ENCODE measurements at regions not wholly inside any gene's neighbourhood (a gene's known extent, or its start where the extent isn't known, plus 50 kb on each side); places are given as distances from the start of the nearest gene placed in this dataset.

DNA sequence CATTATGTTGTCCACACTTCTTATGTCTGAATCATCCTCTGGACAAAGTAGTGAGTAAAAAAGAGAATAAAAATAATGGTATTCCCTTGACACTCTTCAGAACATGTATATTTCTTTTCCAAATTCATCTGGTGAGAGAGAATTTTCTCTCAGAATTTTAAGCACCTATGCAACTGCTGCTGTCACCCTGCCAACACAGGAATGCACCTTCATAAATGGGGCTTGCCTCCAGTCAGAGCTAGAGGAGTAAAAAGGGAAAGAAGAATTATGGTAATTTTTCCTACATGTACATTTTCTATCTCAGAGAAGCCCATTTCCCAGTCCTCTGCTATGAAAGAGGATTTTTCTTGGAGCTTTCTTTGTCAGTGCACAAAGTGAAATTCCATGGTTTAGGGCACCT lies 92.2 kb upstream of the ALCAM start:
- no peaks in the 10 kb centered on the region for H3K36me3 ChIP-seq
- H3K4me3 ChIP-seq, result no peak overlapping the region
- peaks cover 0 to 19% (median 0%) of the 10 kb centered on the region in 3 donors for H3K4me1 ChIP-seq
- peaks cover 0 to 4% (median 0%) of the 10 kb centered on the region in 4 donors for H3K27me3 ChIP-seq
- intact Hi-C loops (cut with DNase I), result no loop called here
- H3K27ac ChIP-seq, result no peak overlapping the region
- no peak for DNase-seq
- no peak for TF ChIP-seq POLR2A (IDR thresholded peaks at IDR 0.05)
- no peaks in the 10 kb centered on the region for H3K9me3 ChIP-seq

DNA sequence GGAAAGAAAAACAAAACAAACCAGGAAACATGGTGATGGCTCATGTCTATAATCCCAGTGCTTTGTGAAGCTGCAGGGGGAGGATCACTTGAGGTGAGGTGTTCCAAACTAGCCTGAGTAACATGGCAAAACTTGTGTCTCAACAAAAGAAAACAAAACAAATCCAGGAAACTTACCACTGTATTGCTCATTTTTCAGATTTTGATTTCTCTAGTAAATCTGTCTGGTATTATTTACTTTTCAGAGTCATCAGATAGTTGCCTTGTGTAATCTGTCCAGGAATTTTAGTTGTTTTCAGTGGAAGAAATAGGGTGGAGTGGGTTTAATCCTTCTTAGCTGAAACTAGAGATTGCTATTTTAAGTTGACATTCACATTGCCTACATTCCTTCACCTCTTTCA lies 91.8 kb upstream of the ALCAM start:
- Histone ChIP-seq H3K4me3 (no peak overlapping the region), H3K9me3 (no peaks in the 10 kb centered on the region), H3K4me1 (peaks cover 0 to 19% (median 0%) of the 10 kb centered on the region in 3 donors), H3K27ac (no peak overlapping the region), H3K27me3 (peaks cover 0 to 7% (median 0%) of the 10 kb centered on the region in 4 donors), H3K36me3 (no peaks in the 10 kb centered on the region)
- TF ChIP-seq POLR2A (IDR thresholded peaks at IDR 0.05), result no peak
- TF ChIP-seq CTCF (IDR thresholded peaks at IDR 0.05), result no peak
- no peak for DNase-seq
- intact Hi-C loops (cut with DNase I), result no loop called here

DNA sequence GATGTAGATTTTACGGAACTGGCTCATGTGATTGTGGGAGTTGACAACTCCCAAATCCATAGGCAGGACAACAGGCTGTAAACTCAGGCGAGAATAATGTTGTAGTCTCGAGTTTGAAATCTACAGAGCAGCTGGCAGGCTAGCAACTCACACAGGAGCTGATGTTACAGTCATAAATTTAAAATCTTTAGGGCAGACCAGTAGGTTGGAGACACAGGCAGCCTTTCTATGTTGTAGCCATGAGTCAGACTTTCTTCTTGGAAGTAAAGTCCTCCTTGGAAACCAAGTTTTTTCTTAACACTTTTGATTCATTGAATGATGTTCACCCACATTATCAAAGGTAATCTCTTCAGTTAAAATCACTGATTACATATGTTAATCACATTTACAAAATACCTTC lies 89.1 kb upstream of the ALCAM start:
- Histone ChIP-seq H3K4me3 (no peak overlapping the region), H3K27me3 (peaks cover 0 to 15% (median 0%) of the 10 kb centered on the region in 4 donors), H3K36me3 (no peaks in the 10 kb centered on the region), H3K4me1 (peaks cover 0 to 19% (median 0%) of the 10 kb centered on the region in 3 donors), H3K27ac (no peak overlapping the region), H3K9me3 (no peaks in the 10 kb centered on the region)
- 65 to 78% methylated on average over 3 of the region's 3 CpGs for WGBS, 2 donors
- TF ChIP-seq CTCF (IDR thresholded peaks at IDR 0.05), result no peak
- no peak for TF ChIP-seq POLR2A (IDR thresholded peaks at IDR 0.05)
- intact Hi-C loops (cut with DNase I), result no loop called here
- DNase-seq, result no peak

DNA sequence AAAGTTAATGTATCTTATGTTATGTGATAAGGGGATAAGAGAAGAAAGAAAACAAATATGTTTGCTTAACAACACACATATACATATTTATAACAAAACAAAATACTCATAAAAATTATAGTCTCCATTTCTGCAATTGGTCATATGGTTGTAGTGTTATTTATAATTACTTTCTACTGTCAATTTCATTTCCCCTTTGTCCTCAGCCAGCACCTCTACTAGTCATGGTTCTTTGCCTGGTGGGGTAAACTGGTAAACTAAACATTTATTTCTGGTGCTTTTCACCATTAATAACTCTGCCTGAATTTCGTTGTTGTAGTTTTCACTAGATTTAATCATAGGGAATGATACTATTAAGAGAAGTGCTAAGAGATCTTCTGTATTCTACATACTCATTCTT lies 88.0 kb upstream of the ALCAM start:
- 55 to 67% methylated on average over 1 of the region's 1 CpG for WGBS, 2 donors
- intact Hi-C loops (cut with DNase I), result no loop called here
- H3K36me3 ChIP-seq, result no peaks in the 10 kb centered on the region
- no peak overlapping the region for H3K4me3 ChIP-seq
- DNase-seq, result no peak
- H3K4me1 ChIP-seq, result peaks cover 0 to 19% (median 0%) of the 10 kb centered on the region in 3 donors
- no peaks in the 10 kb centered on the region for H3K9me3 ChIP-seq
- no peak overlapping the region for H3K27ac ChIP-seq
- TF ChIP-seq CTCF (IDR thresholded peaks at IDR 0.05) (no peak), POLR2A (IDR thresholded peaks at IDR 0.05) (no peak)
- peaks cover 0 to 19% (median 0%) of the 10 kb centered on the region in 4 donors for H3K27me3 ChIP-seq

DNA sequence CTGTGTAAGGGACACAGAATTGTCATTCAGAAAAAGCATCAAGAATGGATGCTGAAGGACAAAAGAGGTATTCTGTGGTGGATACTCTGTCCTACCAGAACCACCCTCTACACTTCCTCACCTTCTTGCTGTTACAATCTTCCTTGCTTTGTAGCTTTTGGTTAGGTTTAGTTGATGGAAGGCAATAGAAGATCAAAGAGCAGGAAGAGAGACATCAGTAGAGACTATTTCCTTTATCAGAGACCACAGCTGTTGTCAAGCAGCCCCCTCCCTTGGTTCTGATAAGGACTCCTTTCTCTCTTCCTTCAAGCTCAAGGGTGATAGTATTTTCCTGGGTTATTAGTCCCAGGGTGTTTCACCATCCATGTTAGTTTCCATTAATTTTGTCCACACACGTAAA lies 84.7 kb upstream of the ALCAM start:
- intact Hi-C loops (cut with DNase I), result no loop called here
- no peaks in the 10 kb centered on the region for H3K36me3 ChIP-seq
- TF ChIP-seq CTCF (IDR thresholded peaks at IDR 0.05) (no peak), POLR2A (IDR thresholded peaks at IDR 0.05) (no peak)
- H3K4me3 ChIP-seq, result no peak overlapping the region
- no peaks in the 10 kb centered on the region for H3K9me3 ChIP-seq
- H3K27me3 ChIP-seq, result peaks cover 0 to 19% (median 0%) of the 10 kb centered on the region in 4 donors
- H3K27ac ChIP-seq, result no peak overlapping the region
- no peak for DNase-seq
- H3K4me1 ChIP-seq, result peaks cover 0 to 6% (median 0%) of the 10 kb centered on the region in 3 donors
- 63 to 70% methylated on average over 1 of the region's 1 CpG for WGBS, 2 donors

DNA sequence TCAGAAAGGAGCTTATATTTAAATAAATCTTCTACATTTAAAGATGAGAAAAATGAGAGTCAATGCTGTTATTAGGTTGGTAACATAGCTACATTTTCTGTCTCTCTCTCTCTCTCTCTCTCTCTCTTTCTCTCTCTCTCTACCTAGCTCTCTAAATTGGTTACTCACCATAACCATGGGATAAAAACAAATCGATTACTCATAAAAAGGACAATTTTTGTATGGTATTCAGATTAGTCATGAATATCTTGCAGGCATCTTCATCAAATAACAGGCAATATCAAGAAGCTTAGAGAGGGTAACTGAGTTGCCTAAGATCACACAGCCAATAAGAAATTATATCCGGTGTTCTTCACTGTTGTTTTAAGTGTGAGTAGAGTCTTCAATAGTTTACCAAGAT lies 81.8 kb upstream of the ALCAM start:
- Histone ChIP-seq H3K36me3 (no peaks in the 10 kb centered on the region), H3K4me3 (no peak overlapping the region), H3K27ac (no peak overlapping the region), H3K4me1 (no peaks in the 10 kb centered on the region), H3K27me3 (peaks cover 0 to 12% (median 0%) of the 10 kb centered on the region in 4 donors), H3K9me3 (no peaks in the 10 kb centered on the region)
- DNase-seq, result no peak
- TF ChIP-seq POLR2A (IDR thresholded peaks at IDR 0.05) (no peak), CTCF (IDR thresholded peaks at IDR 0.05) (no peak)
- intact Hi-C loops (cut with DNase I), result no loop called here
- 59 to 65% methylated on average over 2 of the region's 2 CpGs for WGBS, 2 donors
